ENCODE measurements at regions not wholly inside any gene's neighbourhood (a gene's known extent, or its start where the extent isn't known, plus 50 kb on each side); places are given as distances from the start of the nearest gene placed in this dataset.

- TF ChIP-seq CTCF (conservative IDR thresholded peaks at IDR 0.05) (no peak), EZH2 (IDR thresholded peaks at IDR 0.05; ENCODE audit: low read depth) (no peak)
Observed at GRCh38 chr18:10262566-10262965, 191.9 kb upstream of the APCDD1 start.
